ENCODE measurements at regions not wholly inside any gene's neighbourhood (a gene's known extent, or its start where the extent isn't known, plus 50 kb on each side); places are given as distances from the start of the nearest gene placed in this dataset.
A peak's percentile ranks its signal among the peaks of the same experiment; 100 is the strongest.
"Not testable (repeated sequence)": the region's sequence is repeated elsewhere in the genome, so short reads cannot be mapped to it uniquely, and the experiment has no call there.

DNA sequence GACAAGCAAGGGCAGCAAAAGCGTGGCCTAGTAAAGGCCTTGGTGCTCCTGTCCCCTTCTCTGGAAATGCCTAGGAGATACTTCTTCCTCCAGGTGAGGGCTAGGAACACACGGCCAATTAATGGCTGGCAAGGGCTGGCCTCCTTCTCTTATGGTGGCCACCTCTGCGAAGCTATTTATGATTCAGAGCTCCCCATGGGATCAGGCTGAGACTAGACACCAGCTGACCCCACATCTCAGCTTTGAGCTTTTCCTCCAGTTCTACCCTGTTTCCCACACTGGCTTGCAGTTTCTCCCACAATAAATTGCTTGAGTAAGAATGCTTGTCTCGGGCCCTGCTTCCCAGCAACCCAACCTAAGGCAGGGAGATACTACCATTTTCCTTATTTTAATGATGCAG lies 53.7 kb downstream of the CAMK2N1 start:
- DNase-seq (ENCODE audit: low read depth), result no peak

DNA sequence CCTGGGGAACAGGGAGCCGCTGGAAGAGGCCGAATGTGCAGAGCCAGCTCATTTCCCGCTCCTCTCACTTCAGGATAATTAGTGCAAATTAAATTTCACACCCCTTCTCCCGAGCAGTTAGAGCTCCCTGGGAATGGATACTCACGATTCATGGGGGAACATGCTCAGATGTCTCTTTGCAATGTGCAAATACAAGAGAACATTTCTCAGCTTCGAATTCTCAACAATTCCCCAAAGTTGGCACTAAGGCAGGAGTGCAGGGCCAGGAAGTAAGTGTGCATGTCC lies 54.9 kb downstream of the CAMK2N1 start:
- no peak for DNase-seq (ENCODE audit: low read depth)

DNA sequence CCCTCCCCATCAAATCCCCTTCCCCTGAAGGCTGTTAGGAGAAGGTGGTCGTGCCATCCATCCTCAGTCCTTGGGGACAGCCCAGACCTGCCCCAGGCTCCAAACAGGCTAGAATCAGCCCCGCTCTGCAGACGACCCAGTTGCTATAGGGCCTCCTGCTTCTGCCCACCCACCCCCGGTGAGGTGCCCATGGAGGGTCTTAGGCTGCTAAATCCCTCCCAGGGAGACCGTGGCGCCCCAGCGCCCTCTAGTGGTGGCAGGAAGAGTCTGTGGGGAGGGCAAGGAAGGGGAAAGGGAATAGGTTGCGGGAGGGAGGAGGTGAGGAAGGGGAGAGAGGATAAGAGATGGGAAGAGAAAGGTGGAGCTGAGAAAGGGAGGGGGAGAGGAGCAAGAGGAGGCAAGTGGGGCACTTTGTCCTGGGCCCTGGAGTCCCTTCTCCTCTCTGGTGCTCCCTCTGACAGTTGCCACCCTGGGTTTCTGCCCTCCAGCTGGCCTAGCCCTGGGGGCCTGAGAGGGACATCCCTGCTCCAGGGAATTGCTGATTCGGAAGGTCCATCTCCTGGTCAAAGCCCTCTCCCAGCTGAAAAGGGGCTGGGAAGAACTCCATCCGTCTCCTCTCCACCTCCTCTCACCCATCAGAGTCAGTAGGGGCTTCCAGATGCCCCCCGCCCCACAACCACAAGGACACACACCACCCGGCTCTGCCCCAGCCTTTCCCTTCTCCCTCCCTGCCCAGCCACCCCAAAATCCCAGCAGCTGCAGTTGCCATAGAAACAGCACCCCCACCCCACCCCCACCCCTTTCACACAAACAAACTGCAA lies 55.4 kb downstream of the CAMK2N1 start:
- peak; percentile 11 for DNase-seq (ENCODE audit: low read depth)

DNA sequence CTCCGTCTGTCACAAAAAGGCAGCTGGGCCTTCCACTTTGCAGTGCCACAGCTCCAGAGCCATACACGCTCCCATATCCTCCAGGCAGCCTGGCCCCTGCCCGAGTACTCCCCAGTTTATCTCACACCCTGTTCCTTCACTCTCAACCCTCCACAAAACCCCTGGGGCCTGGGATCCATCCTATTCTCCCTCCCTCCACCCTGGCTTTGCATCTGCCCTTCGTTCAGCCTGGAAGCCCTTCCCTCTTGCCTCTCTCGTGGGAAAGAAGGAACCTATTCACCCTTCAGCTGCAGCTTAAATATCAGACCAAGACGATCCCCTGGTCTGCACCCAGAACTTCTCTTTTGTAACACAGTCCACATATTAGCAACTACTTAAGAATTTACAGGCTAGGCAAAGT lies 56.7 kb downstream of the CAMK2N1 start:
- no peak for DNase-seq (ENCODE audit: low read depth)

DNA sequence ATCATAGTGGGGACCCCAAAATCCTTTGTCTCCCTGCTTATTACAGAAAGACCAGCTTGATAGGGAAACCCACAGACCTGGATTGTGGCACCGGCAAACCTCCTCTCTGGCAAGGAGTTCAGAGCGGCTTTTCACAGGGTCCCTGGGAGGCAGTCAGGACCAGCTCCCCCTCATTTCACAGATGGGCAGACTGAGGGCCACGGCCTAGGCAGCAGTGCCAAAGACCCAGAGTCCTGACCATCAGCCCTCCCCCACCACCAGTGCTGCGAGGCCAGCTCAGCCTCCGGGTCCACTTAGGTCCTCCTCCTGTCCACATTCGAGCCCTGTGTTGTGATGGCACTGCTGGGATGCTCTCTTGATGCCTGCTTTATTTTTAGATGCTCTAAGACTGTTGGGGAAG lies 57.2 kb downstream of the CAMK2N1 start:
- DNase-seq (ENCODE audit: low read depth), result no peak

DNA sequence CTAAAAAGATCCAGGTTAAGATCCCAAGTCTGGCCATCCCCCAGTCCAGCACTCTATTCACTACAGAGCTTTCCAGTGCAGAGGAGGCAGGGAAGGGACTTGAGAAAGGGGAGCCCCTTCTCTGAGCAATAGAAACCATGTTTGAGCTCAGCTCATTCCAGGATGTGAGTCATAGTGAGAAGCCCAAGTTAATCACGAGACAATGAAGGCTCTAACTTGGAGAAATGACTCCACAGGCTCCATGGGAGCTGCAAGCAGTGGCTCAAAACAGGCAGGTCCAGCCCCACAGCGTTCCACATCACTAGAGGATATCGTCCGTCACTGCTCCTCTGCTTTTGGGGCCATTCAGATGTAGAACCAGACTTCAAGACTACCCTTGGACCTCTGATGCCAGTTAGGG lies 59.1 kb downstream of the CAMK2N1 start:
- DNase-seq (ENCODE audit: low read depth), result no peak

DNA sequence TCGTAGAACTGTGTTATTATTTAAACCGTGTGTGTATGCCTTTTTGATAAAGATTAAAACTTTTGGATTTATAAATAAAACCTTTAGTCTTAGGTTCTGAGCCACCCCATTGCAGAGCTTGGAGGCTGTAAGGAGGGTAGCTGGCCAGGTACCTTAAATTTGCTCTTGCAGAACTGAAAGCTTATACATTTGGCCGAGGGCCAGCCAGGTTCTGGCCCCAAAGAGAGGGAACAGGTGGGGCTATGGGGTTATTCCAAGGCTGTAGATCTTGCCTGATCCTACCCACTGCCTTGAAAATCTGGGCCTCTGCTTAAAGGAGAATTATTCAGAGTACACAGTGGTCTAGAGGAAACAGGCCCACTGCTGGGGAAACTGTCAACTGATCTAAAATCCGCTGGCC lies 59.6 kb downstream of the CAMK2N1 start:
- DNase-seq (ENCODE audit: low read depth), result no peak

DNA sequence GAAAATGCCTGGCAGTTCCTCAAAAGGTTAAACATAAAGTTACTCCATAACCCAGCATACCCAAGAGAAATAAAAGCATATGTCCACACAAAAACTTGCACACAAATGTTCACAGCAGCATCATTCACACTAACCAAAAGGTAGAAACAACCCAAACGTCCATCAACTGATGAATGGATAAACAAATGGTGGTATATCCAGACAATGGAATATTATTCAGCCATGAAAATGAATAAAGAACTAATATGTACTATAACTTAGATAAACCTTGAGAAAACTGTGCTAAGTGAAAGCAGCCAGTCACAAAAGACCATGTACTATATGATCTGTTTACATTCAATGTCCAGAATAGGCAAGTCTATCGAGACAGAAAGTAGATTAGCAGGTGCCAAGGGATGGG lies 60.4 kb downstream of the CAMK2N1 start:
- no peak for DNase-seq (ENCODE audit: low read depth)

DNA sequence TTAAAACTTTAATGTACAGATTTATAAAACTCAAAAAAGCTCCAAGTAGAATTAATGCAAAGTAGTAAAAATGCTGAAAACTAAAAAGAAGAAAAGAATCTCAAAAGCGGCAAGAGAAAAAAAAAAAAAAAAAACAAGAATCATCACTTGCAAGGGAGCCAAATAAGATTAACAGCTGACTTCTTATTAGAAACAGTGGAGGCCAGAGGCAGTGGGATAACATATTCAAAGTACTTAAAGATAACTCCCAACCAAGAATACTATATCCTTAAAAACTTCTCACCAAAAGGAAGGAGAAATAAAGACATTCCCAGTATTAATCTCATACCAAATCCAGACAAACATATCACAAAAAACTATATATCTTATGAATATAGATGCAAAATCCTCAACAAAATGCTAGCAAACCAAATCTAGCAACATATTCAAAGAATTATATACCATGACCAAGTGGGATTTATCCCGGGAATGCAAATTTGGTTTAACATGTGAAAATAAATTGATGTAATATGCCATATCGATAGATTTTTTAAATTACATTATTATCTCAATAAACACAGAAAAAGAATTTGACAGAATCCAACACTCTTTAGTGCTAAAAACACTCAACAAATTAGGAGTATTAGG lies 62.7 kb downstream of the CAMK2N1 start:
- no peak for DNase-seq (ENCODE audit: low read depth)

DNA sequence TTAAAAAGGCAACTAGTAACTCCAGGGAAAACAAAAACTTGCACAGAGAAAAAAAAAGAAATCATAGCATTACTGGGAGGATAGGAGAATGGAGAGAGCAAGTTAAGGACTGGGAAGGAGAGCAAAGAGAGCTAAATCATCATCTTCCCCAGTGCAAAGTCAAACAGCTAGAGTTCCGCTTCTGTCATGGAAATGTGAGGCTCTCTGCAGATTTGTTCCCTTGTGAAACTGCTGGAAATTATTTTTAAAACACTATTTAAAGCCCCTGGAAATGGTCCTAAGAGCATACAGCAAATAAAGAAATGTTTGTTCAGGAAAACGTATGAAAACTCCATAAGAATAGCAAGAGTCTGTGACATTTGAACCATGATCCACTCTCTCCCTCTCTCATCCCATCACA lies 64.6 kb downstream of the CAMK2N1 start:
- no peak for DNase-seq (ENCODE audit: low read depth)

DNA sequence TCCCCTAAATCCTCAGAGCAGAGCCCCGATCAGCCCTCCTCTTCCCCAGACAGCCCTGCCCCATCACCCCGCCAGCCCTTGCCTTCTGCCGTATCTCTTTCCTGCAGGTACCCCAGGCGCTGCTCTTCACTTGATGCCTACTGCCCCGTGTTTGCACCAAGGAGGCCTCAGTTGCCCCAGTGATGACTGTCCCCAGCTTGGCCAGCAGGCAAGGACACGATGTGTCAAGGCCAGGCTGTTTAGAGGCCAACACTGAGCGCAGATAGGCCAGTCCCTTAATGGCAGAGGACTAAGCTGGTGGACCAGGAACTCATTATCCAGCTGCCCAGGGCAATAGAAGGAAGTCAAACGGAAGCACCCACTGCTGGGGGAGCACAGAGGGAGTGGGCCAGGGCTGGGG lies 68.4 kb downstream of the CAMK2N1 start:
- no peak for DNase-seq (ENCODE audit: low read depth)

DNA sequence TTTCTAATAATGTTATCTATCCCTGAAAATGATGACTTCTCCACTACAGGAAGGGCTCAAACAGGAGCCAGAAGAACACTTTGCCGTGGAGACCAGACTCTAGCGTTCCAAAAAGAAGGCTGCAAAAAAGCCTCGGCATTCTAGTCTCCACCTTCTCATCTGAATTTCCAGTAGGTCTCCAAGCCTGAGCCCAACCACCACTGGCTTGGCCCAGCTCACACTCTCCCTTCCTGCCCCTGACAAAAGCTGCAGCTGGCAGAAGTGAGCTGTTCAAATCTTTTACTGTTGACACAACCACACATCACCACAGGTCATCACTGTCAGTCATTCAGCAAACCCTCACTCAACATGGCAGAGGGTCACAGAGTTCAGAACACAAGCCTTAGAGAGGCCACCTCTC lies 69.3 kb downstream of the CAMK2N1 start:
- no peak for DNase-seq (ENCODE audit: low read depth)

DNA sequence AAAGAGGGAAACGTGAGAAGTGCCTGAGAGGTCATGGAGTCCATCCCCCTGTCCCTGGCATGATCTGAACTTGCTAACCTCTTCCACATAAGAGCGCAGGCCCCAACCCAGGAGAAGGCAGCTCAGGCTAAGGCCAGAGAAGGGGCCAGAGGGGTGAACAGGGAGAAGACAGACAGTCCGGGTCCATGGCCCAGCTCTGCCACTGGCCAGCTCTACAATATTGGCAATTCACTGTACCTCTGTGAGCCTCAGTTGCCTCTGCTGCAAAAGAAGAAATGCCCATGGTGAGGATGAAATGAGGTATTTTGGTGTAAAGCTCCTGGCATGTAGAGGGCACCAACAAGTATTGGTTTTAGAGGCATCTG lies 72.3 kb downstream of the CAMK2N1 start:
- no peak for DNase-seq (ENCODE audit: low read depth)

DNA sequence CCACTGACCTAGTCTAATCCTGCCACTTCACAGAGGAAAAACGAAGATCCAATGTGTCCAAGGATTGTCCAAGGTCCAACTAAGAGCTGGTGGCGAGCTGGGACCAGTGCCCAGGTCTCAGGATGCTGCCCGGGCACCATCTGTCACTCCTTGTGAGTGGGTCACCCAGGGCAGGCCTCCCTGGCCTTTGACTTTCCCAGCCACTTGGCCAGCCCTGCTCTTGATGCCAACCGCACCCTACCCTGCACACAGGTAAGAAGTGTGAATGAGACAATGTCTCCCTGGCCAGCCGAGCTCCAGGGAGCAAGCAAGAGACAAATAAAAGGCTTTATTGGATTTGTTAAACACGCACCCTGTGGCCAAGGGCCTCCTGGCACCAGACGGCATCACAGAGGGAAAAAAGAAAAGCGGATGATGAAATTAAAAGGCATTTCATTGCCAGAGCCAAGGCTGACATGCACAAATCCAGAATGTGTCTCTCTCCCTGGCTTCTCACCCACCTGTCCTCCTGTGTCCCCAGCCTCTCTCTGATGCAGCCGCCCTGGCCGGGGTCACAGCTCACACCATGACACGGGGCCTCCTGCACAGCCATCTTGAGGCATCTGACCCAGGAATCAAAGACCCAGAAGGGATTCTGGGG lies 72.8 kb downstream of the CAMK2N1 start:
- DNase-seq (ENCODE audit: low read depth), result no peak

DNA sequence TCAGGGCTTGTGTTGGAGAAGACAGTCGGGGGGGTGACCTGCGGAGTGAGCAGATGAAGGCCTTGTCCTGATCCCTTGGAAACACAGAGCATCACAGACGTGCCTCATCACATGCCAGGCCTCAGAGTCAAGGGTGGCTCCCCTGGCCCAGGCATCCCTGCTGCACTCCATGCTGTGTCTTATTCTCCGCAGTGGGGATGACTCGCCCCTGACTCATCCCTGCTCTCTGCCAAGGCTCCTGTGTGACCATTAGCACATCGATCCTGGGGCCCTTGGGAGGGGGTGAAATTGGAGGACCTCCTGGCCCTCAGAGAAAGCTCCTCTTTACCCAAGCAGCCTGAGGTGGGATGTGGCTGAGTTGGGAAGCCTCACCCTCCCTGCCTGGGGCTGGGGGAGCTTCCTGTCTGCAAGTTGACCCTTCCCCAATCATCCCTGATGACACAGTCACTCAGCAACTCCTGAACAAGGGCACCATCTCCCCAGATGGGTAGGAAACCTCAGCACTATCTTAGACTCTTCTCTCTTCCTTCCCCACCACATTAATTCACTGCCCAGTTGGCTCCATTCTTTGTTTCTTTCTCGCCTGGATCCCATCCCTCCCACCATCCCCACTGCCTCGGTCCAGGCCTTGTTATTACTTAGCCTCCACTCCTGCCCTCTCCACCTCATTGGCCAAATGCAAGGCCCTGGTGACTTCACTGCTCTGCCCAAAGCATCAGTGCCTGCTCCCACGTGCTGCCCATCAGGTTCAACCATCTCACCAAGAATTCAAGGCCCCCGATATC lies 74.6 kb downstream of the CAMK2N1 start:
- no peak for DNase-seq (ENCODE audit: low read depth)

DNA sequence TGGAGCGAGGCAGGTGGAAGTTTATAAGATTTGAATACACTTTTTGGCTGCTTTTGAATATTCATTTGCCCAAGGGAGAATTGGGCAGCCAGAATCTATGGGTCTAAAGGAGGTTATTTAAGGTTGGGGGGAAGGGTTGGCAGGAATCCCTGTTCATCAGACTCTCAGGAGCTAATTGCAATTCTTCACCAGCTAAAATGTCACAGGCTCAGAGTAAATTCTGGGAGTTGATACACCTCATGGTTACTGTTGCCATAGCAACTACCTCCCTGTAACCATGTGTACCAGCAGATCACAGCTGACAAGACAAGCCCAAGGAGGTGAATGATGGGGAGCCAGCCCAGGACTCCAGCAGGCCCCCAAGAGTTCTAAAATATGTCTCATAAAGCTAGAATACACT lies 75.5 kb downstream of the CAMK2N1 start:
- DNase-seq (ENCODE audit: low read depth), result no peak

DNA sequence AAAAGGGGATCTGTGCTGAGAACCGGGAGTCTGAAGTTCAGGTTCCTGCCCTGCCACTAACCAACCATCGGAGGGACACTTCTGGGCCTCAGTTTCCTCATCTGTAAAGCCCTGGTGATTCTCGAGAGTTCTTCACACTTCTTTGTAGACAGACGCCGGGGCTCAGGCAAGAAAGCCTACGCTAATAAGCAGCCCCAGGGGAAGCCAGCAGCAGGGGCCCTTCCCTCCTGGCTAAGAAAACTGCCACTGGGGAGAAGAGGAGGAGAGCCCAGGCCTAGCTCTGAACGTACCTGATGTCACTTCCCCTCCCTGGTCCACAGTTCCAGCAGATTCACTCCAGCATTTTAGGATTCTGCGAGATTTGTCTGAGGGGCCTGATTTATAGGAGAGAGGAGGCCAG lies 76.0 kb downstream of the CAMK2N1 start:
- no peak for DNase-seq (ENCODE audit: low read depth)

DNA sequence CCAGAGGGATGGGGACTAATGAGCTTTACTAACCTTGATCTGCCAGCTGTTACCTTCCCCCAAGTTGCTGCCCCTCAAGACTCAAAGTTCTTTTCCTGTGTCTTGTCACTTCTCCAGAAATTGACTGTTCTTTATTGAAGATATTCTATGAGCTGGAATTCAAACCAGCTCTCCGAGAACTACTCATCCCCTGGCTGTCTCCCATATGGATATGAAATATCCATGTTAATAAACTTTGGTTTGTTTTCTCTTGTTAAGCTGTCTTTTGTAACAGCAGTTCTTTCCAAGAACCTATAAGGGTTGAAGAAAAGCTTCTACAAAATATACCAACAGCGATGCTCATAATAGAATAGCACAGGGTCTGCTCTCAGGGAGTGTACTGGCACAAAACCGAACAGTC lies 77.0 kb downstream of the CAMK2N1 start:
- no peak for DNase-seq (ENCODE audit: low read depth)

DNA sequence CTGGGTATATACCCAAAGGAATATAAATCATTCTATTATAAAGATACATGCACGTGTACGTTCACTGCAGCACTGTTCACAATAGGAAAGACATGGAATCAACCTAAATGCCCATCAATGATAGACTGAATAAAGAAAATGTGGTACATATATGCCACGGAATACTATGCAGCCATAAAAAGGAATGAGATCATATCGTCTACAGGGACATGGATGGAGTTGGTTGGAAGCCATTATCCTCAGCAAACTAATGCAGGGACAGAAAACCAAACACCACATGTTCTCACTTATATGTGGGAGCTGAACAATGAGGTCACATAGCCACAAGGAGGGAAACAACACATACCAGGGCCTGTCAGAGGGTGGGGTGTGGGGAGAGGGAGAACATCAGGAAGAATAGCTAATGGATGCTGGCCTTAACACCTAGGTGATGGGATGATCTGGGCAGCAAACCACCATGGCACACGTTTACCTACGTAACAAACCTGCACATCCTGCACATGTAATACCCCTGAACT lies 77.8 kb downstream of the CAMK2N1 start:
- DNase-seq (ENCODE audit: low read depth), result not testable (repeated sequence)

DNA sequence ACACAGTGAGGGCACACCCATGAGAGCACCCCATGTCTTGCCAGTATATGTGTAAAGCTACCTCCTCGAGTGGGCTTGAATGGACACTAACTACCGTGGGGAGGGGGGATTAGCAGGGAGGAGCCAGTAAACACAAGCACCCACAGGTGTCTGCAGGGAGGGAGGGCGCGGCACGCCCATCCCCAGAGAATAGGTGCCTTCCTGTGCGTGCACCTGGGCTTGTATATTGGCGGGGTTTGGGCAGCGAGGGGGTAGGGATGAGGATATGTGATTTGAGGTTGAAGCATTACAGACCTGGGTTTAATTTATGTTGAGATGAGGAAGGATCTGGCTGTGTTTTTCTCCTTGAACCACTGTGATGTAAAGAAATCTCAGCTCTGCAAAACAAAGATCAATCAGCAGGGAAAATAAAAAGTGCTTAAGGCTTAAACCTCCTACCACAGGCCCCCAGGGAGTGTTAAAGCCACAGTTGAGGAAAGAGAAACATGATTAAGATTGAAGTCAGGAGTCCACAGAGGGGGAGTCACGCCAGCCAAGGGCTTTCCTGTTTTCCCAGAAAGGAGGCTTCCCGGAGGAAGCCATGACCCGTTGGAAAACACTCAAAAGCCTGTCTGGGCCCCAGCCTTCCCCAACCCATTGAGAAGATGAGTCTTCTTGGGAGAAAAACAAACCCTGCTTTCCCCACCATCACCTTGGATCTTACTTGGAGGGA lies 80.0 kb downstream of the CAMK2N1 start:
- no peak for DNase-seq (ENCODE audit: low read depth)

DNA sequence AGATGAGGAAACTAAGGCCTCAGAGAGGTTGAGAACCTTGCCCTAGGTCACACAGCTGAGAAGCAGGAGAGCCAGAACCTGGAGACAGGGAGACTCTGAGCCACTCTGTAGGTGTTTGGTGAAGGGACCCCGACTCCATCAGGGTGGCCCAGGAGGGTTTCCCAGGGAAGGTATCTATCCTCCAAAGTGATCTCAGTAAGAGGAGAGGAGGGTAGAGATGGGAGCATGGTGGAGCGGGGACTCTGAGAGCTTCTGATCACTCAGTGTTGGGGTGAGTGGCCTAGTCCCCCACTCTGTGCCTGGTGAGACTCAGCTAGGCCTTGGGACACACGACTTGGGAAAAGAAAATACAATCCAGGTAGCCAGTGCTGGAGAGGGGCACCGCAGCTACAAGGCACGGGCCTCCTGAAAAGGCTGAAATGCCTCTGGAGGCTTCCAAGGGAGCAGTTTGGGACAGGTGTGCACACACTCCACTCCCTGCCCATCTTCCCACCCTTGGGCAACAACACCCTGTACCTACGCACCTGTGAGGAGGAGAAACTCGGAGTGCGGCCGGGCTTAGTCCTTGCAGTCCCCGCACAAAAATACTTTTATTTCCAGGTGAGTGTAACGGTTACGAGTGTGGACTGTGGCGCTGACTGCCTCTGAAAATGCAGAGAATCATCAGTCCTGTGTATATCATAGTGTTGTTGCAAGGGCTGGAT lies 80.8 kb downstream of the CAMK2N1 start:
- no peak for DNase-seq (ENCODE audit: low read depth)

Measured in stimulated activated CD8-positive, alpha-beta memory T cell treated with anti-CD3 and anti-CD28 coated beads, Interleukin-4, amount 100 ng/mL, for 24 hours (primary cell).